LHCN-M2 (cell line): ENCODE measurements at regions not wholly inside any gene's neighbourhood (a gene's known extent, or its start where the extent isn't known, plus 50 kb on each side); places are given as distances from the start of the nearest gene placed in this dataset.

ENCODE experiments used
- DNase-seq: peaks from one replicate; pipeline ENCODE4 v3.0.0-alpha.2; 2012; ENCODE audit warnings: low read depth

- no peak for DNase-seq
These were observed 1420.8 kb upstream of the SLC10A2 start for GRCh38 chr13:104487006-104487405.

GRCh38 chr13:104485571-104485970 lies 1419.4 kb upstream of the SLC10A2 start:
- DNase-seq, result peak; percentile 39

GRCh38 chr13:104483631-104484030 lies 1417.4 kb upstream of the SLC10A2 start:
- DNase-seq, result no peak

DNA sequence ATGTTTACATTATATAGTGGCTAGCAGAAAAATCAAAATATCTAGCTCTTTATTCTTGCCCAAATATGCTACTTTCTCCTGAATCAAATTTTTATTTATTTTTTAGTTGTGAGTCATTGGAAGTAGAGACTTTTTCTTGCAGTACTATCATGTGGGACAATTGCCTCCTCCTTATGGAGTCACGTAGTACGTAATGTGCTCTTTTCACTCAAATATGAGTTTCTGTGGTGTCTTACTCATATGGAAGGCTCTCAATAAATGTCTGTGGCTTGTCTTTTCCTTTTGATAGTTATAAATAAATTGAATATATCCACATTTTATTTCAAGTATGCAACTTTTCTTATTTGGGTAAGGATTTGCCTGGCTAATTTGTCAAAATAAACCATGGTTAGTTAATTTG lies 1411.0 kb upstream of the SLC10A2 start:
- DNase-seq, result peak; percentile 93

GRCh38 chr13:104473936-104474335 lies 1407.7 kb upstream of the SLC10A2 start:
- peak; percentile 44 for DNase-seq

GRCh38 chr13:104466016-104466415 lies 1399.8 kb upstream of the SLC10A2 start:
- no peak for DNase-seq

DNA sequence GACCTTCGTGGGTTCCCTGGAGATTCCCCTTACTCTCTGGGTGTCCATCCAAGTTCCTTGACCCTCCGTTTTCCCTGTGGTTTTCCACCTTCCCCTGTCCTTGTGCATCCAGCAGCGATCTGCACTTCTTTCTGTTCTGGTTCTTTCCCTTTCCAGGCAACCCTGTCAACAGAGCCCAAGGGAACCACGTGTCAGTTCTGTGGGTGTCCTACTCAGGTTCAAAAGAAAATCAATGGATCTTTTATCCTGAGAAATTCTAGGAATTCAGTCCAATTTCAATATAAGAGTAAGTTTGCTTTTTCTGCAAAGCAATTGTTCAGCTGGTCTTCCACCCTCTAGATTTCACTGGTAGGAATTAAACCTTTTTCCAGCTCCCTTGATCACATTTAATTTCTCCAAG lies 1394.8 kb upstream of the SLC10A2 start:
- no peak for DNase-seq

DNA sequence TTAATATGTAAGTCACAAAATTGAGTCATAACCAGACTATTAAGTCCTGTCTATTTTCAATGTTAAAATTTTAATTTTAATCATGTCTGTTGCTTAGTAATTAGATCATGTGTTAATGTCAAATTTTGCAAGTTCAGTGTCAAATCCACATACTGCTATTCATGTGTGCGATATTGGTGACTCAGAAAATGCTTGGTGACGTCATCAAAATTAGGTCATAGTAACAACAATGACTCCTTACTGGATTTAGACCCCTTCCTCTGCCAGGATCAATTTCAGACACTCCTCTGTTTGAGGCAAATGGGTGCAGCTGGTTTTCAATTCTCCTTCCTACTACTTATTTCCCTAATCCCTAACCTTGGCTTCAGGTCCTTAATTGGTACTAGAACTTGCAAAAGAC lies 1394.3 kb upstream of the SLC10A2 start:
- DNase-seq, result peak; percentile 53

- no peak for DNase-seq
These were observed 1383.8 kb upstream of the SLC10A2 start for GRCh38 chr13:104450006-104450405.

DNA sequence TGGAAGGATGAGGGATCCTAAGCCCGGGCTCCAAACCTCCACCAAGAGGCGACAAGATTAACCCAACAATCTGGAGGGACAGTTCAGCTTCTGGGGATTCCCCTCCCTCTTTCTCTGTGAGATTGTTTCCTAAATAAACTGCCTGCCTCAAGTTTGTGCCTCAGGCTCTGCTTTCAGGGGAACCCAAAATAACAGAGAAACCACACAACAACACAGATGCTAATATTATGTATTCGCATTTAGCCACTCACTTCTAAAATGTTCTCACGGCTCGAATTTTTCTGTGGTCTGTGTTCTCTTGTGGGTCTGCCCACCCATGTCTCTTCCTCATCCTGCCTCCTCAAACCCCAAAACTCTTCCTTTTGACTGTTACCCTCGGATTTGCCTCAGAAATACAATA lies 1381.1 kb upstream of the SLC10A2 start:
- DNase-seq, result no peak

DNA sequence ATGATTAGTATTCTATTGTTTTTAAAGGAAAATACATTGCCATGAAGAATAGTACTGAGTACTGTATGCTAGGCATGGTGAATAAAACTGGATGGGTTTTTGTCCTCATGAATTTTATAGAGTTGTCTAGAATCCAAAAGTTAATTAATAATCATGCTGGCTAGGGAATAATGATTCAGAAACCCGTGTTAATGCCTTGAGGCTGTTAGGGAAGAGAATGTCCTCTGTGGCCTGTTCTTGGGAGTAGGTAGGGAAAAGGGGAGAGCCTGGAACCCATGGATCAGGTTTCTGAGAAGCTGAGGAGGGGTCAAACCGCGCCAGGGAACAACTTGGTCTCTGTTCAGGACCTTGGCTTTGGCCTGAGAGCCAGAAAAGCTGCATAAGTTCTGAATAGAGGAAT lies 1376.3 kb upstream of the SLC10A2 start:
- no peak for DNase-seq

DNA sequence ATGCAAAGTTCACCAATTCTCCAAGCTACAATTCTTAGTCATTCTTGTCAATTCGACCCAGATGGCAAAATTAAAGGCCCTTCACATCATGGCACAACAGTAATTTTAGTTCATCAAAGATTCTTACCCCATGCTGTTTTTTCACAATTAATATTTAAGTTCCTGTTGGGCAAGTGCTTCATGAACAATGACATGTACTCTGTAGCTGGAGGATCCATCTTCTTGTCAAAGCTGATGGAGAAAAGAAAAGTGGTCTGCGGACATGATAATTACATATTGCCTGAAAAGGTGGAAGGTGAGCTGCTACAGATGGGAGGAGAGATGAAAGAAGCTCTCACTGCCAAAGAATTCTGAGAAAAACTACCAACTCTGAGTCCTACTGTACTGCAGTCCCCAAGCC lies 1370.3 kb upstream of the SLC10A2 start:
- no peak for DNase-seq

DNA sequence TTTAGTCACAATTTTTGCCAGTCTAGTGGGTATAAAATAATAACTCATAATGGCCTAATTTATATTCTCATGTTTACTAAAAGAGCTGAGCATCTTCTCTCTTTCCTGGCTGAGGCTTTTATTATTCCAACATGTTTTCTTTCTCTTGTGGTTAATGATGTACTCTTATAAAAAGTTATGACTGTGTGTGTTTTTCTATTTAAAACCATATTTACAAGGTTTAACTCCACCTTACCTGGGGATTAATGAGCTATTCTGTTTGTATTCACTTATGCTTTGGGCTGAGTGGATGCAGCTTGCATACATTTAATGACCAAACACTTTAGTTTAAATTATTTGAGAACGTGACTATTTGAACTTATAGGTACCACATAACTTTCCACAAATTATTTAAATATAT lies 1365.7 kb upstream of the SLC10A2 start:
- no peak for DNase-seq

DNA sequence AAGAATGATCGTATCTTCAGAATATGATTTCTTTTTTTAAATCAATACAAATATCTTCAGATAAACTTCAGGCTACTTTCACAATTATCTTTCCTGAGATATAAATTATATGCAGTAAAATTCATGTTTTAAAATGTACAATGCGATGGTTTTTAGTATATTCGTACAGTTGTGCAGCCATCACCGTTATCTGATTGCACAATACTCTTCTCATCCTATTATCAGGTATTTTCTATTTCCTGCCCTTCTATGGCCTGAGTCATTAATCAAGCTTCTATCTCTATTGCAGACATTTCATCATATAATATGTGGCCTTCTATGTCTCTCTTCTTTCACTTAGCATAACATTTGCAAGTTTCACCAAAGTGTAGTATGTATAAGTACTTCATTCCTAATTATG lies 1360.2 kb upstream of the SLC10A2 start:
- no peak for DNase-seq

GRCh38 chr13:104422668-104423067 lies 1356.5 kb upstream of the SLC10A2 start:
- no peak for DNase-seq

GRCh38 chr13:104416973-104417372 lies 1350.8 kb upstream of the SLC10A2 start:
- DNase-seq, result no peak

DNA sequence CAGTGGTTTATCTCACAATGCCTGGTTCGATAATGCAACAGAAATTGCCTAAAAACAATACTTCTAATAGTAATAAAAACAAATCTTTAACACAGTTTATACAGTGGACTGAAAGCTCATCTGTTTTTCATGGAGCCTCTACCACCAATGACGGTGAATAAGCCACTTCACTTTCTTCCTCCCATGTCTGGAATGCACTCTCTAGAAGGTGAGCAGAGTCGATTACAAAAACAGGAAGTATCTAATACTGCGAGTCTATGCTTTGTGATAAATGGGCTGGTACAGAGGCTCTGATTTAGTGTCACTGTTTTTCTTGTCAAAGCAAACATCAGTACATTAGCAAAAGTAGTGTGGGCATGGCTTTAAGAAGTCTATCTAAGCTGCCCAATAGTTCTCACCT lies 1348.6 kb upstream of the SLC10A2 start:
- DNase-seq, result no peak

GRCh38 chr13:104414181-104414580 lies 1348.0 kb upstream of the SLC10A2 start:
- DNase-seq, result no peak

DNA sequence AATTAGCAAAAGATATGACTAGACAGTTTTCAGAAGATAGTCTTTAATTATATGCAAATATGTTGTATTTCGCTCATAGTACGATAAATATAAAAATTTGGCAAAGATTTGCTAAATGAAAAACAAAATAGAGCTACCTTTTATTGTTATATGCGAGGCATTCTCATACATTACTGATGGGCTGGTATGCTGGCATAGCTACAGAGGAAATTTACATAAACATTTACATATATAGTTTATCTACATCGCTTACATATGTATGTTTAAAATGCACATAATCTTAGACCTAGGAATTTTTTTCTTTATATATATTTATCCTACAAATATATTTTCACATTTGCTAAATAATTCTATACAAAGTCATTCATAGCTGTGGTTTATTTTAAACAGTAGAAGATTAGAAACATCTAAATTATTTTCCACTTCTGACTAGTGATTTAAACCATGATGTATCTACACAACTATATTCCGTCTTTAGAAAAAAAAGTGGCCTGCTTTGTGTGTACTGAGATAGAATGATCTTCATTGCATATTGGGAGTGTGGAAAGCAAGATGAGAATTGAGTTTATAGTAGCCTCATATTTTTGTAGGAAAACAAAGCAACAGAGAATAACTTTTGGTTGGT lies 1345.0 kb upstream of the SLC10A2 start:
- no peak for DNase-seq

DNA sequence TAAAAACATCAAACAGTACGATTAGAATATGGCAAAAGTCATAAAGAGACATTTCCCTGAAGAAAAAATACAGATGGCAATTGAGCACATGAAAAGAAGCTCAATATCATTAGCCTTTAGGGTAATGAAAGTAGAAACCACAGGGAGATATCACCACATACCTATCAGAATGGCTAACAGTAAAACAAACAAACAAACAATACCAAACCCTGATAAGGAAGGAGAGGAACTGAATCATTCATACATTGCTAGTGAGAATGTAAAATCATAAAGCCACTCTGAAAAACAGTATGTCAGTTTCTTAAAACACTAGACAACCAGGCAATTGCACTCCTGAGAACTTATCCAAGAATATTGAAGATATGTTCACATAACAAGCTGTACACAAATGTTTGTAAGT lies 1342.5 kb upstream of the SLC10A2 start:
- DNase-seq, result peak; percentile 5

- DNase-seq, result no peak
These were observed 1338.1 kb upstream of the SLC10A2 start for GRCh38 chr13:104404325-104404724.

DNA sequence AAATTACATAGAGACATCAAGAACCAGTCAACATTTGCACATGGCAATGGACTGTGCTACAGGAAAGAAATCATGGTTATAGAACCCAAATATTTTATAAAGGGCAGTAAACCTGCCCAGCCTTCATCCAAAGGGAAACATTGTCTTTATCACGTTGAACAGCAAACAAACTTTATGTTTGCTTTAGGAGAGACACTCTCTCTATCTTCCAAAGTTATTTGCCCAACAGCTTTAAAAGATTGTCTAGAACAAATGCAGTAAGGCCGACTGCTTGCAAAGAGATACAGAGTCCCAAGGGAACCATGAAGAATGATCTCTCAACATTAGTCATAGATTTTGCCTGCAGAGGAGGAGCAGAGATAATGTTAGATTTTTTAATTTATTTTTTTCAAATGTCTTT lies 1323.5 kb upstream of the SLC10A2 start:
- peak; percentile 86 for DNase-seq

DNA sequence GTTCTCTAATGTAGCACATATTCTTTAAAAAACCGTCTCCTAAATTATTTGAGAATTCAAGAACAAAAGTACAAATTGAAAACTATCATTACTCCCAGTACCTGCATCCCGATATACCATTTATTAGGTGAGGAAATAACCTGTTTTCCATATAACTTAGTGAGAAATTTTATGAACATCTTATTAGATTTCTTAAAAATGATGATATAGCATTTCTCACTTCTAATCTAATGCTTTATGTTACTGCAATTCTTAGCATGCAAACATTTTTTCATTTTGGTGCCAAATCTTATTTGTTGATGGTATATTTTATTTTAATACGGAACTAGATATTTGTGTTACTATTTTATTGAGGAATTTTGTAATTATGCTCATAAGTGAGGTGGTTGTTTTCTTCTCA lies 1321.3 kb upstream of the SLC10A2 start:
- no peak for DNase-seq

- peak; percentile 80 for DNase-seq
These were observed 1319.2 kb upstream of the SLC10A2 start for GRCh38 chr13:104385404-104385803.
